SK-N-SH treated with all-trans-retinoic acid at 6 μM for 48 hours (cell line): ENCODE measurements at regions not wholly inside any gene's neighbourhood (a gene's known extent, or its start where the extent isn't known, plus 50 kb on each side); places are given as distances from the start of the nearest gene placed in this dataset.

Experiments
- ATAC-seq: fragments of 200-7000 bp; cut with Tn5 transposase; 3 replicates; pipeline ENCODE4 v1.9.1; 2020; ENCODE audit warnings: mild to moderate bottlenecking, moderate library complexity
- ARNTL ChIP-seq: fragments of 450-650 bp; formaldehyde crosslinking; IDR thresholded peaks from 2 replicates; pipeline ENCODE4 v1.5.0; 2020; ENCODE audit warnings: low read depth, mild to moderate bottlenecking, moderate library complexity, borderline replicate concordance
- BACH2 ChIP-seq: fragments of 250-450 bp; sonication (Bioruptor Pico); IDR thresholded peaks from 2 replicates; pipeline ENCODE4 v1.9.0; 2021; ENCODE audit warnings: mild to moderate bottlenecking, borderline replicate concordance
- CSDC2 ChIP-seq: fragments of 250-450 bp; sonication (Bioruptor Pico); IDR thresholded peaks from 2 replicates; pipeline ENCODE4 v1.5.0; 2020; ENCODE audit warnings: mild to moderate bottlenecking, moderate library complexity
- ESRRG ChIP-seq: fragments of 250-450 bp; sonication (Bioruptor Pico); IDR thresholded peaks from 2 replicates; pipeline ENCODE4 v1.6.1; 2021; ENCODE audit warnings: mild to moderate bottlenecking
- GLIS3 ChIP-seq: fragments of 250-450 bp; sonication (Bioruptor Pico); IDR thresholded peaks from 2 replicates; pipeline ENCODE4 v1.5.0; 2020; ENCODE audit warnings: mild to moderate bottlenecking, moderate library complexity
- ISL1 ChIP-seq: fragments of 250-450 bp; sonication (Bioruptor Pico); IDR thresholded peaks from 2 replicates; pipeline ENCODE4 v2.1.2; 2022; ENCODE audit warnings: mild to moderate bottlenecking, moderate library complexity
- OSR1 ChIP-seq: fragments of 250-450 bp; sonication (Bioruptor Pico); IDR thresholded peaks from 2 replicates; pipeline ENCODE4 v1.8.0; 2022; ENCODE audit warnings: moderate library complexity, mild to moderate bottlenecking, inconsistent platforms
- PPARA ChIP-seq: fragments of 250-450 bp; sonication (Bioruptor Pico); IDR thresholded peaks from 2 replicates; pipeline ENCODE4 v1.5.0; 2020; ENCODE audit warnings: mild to moderate bottlenecking, borderline replicate concordance
- RARB ChIP-seq: fragments of 250-450 bp; sonication (Bioruptor Pico); IDR thresholded peaks from 2 replicates; pipeline ENCODE4 v1.8.0; 2021; ENCODE audit warnings: mild to moderate bottlenecking, moderate library complexity
- SNAI2 ChIP-seq: fragments of 250-450 bp; sonication (Bioruptor Pico); IDR thresholded peaks from 2 replicates; pipeline ENCODE4 v1.5.0; 2020; ENCODE audit warnings: mild to moderate bottlenecking, moderate library complexity
- ZFP3 ChIP-seq: fragments of 250-450 bp; sonication (Bioruptor Pico); IDR thresholded peaks from 2 replicates; pipeline ENCODE4 v1.5.0; 2020; ENCODE audit warnings: mild to moderate bottlenecking, moderate library complexity
- ZFP30 ChIP-seq: fragments of 450-650 bp; formaldehyde crosslinking; IDR thresholded peaks from 2 replicates; pipeline ENCODE4 v1.5.0; 2022; ENCODE audit warnings: mild to moderate bottlenecking, moderate library complexity
- ZNF565 ChIP-seq: fragments of 450-650 bp; formaldehyde crosslinking; conservative IDR thresholded peaks from 2 replicates; pipeline ENCODE4 v1.5.0; 2020; ENCODE audit warnings: low read depth, mild to moderate bottlenecking, moderate library complexity
- ZNF70 ChIP-seq: fragments of 450-650 bp; formaldehyde crosslinking; IDR thresholded peaks from 2 replicates; pipeline ENCODE4 v1.5.0; 2020; ENCODE audit warnings: mild to moderate bottlenecking, moderate library complexity
- ZNF8 ChIP-seq: fragments of 450-650 bp; formaldehyde crosslinking; IDR thresholded peaks from 2 replicates; pipeline ENCODE4 v1.5.0; 2020; ENCODE audit warnings: mild to moderate bottlenecking, moderate library complexity
- TF ChIP-seq, protein P1 (sequence below): fragments of 250-450 bp; sonication (Bioruptor Pico); IDR thresholded peaks from 2 replicates; pipeline ENCODE4 v1.8.0; 2021; ENCODE audit warnings: low read depth, mild to moderate bottlenecking, moderate library complexity, borderline replicate concordance
- TF ChIP-seq, protein P2 (sequence below): fragments of 250-450 bp; sonication (Bioruptor Pico); IDR thresholded peaks from 2 replicates; pipeline ENCODE4 v1.5.1; 2020; ENCODE audit warnings: low read depth, mild to moderate bottlenecking, moderate library complexity
- TF ChIP-seq, protein P3 (sequence below): fragments of 250-450 bp; sonication (Bioruptor Pico); IDR thresholded peaks from 2 replicates; pipeline ENCODE4 v1.5.1; 2021; ENCODE audit warnings: mild to moderate bottlenecking, moderate library complexity
- TF ChIP-seq, protein P4 (sequence below): fragments of 250-450 bp; sonication (Bioruptor Pico); IDR thresholded peaks from 2 replicates; pipeline ENCODE4 v1.5.0; 2020; ENCODE audit warnings: mild to moderate bottlenecking, moderate library complexity
- TF ChIP-seq, protein P5 (sequence below): fragments of 250-450 bp; sonication (Bioruptor Pico); IDR thresholded peaks from 2 replicates; pipeline ENCODE4 v1.8.0; 2020; ENCODE audit warnings: mild to moderate bottlenecking, moderate library complexity, borderline replicate concordance

DNA sequence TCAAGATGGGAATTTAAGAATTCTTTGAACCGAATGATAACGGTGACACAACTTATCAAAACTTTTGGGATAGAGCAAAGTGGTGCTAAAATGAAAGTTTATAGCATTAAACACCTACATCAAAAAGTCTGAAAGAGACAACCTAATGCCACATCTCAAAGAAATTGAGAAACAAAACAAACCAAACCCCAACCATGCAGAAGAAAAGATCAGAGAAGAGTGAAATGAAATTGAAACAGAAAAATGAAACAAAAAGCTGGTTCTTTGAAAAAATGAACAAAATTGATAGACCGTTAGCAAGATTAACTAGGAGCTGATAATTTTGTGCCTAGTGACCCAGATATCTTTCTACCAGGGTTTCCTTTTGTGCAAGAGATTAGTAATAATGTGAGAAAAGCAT is 248.0 kb upstream of the EYS start (continued):
- TF ChIP-seq, protein P1, sequence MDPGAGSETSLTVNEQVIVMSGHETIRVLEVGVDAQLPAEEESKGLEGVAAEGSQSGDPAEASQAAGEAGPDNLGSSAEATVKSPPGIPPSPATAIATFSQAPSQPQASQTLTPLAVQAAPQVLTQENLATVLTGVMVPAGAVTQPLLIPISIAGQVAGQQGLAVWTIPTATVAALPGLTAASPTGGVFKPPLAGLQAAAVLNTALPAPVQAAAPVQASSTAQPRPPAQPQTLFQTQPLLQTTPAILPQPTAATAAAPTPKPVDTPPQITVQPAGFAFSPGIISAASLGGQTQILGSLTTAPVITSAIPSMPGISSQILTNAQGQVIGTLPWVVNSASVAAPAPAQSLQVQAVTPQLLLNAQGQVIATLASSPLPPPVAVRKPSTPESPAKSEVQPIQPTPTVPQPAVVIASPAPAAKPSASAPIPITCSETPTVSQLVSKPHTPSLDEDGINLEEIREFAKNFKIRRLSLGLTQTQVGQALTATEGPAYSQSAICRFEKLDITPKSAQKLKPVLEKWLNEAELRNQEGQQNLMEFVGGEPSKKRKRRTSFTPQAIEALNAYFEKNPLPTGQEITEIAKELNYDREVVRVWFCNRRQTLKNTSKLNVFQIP: no peak

DNA sequence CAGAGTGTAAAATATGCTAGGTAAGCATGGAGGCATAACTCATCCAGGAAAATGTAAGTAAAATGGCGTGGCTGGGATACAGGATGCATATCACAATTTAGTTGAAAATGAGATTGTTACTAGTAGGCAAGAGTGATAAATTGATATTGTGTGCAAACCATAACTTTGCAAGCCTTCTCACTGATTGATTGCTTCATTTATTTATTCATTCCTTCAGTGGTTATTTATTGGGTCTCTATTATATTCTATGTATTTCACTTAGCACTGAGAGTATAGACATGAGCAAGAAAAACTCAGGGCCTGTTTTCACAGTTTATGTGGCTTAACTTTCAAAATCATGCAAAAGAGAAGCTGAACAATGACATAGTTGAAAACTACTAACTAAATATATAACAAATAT is 241.0 kb upstream of the EYS start:
- no peak for TF ChIP-seq RARB (CRISPR knock-in tag)
- TF ChIP-seq, protein P2, sequence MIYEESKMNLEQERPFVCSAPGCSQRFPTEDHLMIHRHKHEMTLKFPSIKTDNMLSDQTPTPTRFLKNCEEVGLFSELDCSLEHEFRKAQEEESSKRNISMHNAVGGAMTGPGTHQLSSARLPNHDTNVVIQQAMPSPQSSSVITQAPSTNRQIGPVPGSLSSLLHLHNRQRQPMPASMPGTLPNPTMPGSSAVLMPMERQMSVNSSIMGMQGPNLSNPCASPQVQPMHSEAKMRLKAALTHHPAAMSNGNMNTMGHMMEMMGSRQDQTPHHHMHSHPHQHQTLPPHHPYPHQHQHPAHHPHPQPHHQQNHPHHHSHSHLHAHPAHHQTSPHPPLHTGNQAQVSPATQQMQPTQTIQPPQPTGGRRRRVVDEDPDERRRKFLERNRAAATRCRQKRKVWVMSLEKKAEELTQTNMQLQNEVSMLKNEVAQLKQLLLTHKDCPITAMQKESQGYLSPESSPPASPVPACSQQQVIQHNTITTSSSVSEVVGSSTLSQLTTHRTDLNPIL (CRISPR knock-in tag): no peak
- TF ChIP-seq, protein P1: no peak
- no peak for TF ChIP-seq ZFP30 (CRISPR knock-in tag)
- TF ChIP-seq CSDC2 (CRISPR knock-in tag): no peak
- TF ChIP-seq ZFP3: no peak
- TF ChIP-seq SNAI2 (CRISPR knock-in tag): no peak
- TF ChIP-seq ZNF8: no peak
- no peak for TF ChIP-seq BACH2
- no peak for TF ChIP-seq ARNTL

DNA sequence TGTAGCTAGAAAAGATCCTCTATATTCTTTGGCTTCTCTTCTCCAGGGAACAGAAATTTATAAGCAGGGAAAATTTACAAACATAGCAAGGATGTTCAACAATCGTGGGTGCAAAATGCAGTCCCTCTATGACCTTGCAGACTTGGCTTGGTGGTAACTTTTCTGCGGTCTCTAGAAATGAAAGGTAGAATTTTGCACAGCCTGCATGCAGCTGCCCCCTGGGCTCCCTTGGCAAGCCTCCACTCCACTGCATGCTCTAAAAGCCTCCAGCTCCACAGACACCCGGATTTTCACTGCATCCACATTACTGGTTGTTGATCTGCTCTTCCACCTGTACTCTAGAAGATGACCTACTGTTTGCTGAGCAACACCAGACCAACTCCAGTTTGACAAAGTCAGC is 236.5 kb upstream of the EYS start:
- no peak for ATAC-seq
- TF ChIP-seq, protein P2 (CRISPR knock-in tag): no peak
- TF ChIP-seq ISL1 (CRISPR knock-in tag): no peak
- no peak for TF ChIP-seq ZNF70
- no peak for TF ChIP-seq ZFP3
- no peak for TF ChIP-seq ARNTL

More for the DNA sequence above, 241.0 kb upstream of the EYS start:
- ATAC-seq: no peak

DNA sequence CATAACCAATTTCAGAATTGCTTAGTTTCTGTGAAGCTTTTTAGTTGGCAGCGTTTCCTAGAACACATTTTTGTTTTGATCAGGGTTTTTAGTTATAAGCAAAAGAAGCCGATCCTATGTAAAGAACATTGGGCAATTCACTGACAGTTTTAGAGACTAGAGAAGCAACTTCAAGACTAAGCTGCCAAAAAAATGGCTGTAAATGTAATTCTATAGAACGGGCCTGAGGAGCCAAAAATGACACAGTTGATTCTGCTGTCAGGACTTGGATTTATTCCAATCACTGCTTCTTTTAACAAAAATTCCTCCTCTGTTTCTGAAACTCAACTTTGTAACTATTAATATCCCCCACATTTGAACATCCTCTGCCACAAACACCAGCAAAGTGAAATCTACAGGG is 236.0 kb upstream of the EYS start:
- no peak for TF ChIP-seq ESRRG (CRISPR knock-in tag)
- no peak for ATAC-seq

DNA sequence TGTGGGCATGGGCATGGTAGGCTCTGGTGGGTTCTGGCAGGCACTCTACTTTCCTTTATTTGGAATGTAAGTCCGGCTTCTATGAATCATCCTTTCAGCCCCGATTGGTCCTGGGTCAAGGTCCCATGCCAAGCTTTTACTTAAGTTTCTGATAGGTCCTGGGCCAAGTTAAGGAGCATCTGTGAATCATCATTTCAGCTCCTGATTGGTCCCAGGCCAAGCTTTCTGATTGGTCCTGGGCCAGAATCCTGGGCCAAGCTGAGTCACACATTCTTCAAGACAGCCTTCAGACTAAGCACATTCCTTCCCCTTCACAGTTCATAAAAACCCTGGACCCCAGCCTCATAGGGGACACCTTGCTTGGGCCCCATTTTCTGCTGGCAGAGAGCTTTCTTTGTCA is 231.0 kb upstream of the EYS start:
- ATAC-seq: no peak
- TF ChIP-seq, protein P3, sequence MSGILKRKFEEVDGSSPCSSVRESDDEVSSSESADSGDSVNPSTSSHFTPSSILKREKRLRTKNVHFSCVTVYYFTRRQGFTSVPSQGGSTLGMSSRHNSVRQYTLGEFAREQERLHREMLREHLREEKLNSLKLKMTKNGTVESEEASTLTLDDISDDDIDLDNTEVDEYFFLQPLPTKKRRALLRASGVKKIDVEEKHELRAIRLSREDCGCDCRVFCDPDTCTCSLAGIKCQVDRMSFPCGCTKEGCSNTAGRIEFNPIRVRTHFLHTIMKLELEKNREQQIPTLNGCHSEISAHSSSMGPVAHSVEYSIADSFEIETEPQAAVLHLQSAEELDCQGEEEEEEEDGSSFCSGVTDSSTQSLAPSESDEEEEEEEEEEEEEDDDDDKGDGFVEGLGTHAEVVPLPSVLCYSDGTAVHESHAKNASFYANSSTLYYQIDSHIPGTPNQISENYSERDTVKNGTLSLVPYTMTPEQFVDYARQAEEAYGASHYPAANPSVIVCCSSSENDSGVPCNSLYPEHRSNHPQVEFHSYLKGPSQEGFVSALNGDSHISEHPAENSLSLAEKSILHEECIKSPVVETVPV (CRISPR knock-in tag): no peak
- TF ChIP-seq ISL1 (CRISPR knock-in tag): 0 out of 2 replicates have a peak, but pooled peaks have one; percentile 35

DNA sequence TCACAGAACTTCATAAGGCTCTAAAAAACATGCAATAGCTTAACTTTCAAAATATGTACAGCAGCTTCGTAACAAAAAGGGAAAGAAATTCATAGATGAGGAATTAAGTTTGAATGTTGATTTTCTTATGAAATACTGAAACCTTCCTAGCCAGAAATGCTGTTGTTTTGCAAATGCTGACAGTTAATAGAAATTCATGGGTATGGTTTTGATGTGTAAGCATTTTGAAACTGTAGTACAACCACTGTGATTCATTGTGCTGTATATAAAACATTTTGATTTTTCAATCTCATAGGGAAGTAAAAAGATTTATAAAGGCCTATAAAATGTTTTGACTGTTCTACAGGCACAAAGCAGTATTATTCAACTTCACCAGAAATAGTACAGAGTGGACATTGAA is 228.4 kb upstream of the EYS start:
- no peak for ATAC-seq
- TF ChIP-seq ZFP3 (no peak), OSR1 (CRISPR knock-in tag) (no peak), GLIS3 (CRISPR knock-in tag) (no peak), ZNF565 (CRISPR knock-in tag) (no peak), CSDC2 (CRISPR knock-in tag) (no peak), PPARA (CRISPR knock-in tag) (no peak), ESRRG (CRISPR knock-in tag) (no peak), ZFP30 (CRISPR knock-in tag) (no peak)
- TF ChIP-seq, protein P4, sequence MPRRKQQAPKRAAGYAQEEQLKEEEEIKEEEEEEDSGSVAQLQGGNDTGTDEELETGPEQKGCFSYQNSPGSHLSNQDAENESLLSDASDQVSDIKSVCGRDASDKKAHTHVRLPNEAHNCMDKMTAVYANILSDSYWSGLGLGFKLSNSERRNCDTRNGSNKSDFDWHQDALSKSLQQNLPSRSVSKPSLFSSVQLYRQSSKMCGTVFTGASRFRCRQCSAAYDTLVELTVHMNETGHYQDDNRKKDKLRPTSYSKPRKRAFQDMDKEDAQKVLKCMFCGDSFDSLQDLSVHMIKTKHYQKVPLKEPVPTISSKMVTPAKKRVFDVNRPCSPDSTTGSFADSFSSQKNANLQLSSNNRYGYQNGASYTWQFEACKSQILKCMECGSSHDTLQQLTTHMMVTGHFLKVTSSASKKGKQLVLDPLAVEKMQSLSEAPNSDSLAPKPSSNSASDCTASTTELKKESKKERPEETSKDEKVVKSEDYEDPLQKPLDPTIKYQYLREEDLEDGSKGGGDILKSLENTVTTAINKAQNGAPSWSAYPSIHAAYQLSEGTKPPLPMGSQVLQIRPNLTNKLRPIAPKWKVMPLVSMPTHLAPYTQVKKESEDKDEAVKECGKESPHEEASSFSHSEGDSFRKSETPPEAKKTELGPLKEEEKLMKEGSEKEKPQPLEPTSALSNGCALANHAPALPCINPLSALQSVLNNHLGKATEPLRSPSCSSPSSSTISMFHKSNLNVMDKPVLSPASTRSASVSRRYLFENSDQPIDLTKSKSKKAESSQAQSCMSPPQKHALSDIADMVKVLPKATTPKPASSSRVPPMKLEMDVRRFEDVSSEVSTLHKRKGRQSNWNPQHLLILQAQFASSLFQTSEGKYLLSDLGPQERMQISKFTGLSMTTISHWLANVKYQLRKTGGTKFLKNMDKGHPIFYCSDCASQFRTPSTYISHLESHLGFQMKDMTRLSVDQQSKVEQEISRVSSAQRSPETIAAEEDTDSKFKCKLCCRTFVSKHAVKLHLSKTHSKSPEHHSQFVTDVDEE (CRISPR knock-in tag): no peak
- TF ChIP-seq, protein P3 (CRISPR knock-in tag): no peak
- TF ChIP-seq, protein P5, sequence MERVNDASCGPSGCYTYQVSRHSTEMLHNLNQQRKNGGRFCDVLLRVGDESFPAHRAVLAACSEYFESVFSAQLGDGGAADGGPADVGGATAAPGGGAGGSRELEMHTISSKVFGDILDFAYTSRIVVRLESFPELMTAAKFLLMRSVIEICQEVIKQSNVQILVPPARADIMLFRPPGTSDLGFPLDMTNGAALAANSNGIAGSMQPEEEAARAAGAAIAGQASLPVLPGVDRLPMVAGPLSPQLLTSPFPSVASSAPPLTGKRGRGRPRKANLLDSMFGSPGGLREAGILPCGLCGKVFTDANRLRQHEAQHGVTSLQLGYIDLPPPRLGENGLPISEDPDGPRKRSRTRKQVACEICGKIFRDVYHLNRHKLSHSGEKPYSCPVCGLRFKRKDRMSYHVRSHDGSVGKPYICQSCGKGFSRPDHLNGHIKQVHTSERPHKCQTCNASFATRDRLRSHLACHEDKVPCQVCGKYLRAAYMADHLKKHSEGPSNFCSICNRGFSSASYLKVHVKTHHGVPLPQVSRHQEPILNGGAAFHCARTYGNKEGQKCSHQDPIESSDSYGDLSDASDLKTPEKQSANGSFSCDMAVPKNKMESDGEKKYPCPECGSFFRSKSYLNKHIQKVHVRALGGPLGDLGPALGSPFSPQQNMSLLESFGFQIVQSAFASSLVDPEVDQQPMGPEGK (CRISPR knock-in tag): no peak
- TF ChIP-seq, all 23 proteins: peak for 0
